GM12878 (cell line): ENCODE measurements at regions not wholly inside any gene's neighbourhood (a gene's known extent, or its start where the extent isn't known, plus 50 kb on each side); places are given as distances from the start of the nearest gene placed in this dataset.

Experiments used
- ATAC-seq: fragments of 200-7000 bp; cut with Tn5 transposase; 3 replicates; pipeline ENCODE4 v1.9.1; 2020; ENCODE audit warnings: mild to moderate bottlenecking, moderate library complexity
- BruUV-seq: library from RNA; stranded (reverse); fragments of 400-500 nt; replicated peaks from 2 replicates; lab custom pipeline; 2021; lab: Mats Ljungman, UMichigan
- CTCF ChIA-PET: fragments of 300-600 bp; sonication (Branson Sonifier 250); formaldehyde crosslinking; extraction: SDS; loops from one replicate; lab custom pipeline; 2021; ENCODE audit warnings: inconsistent platforms; lab: Yijun Ruan, JAX
- POLR2A ChIA-PET: fragments of 350-600 bp; formaldehyde crosslinking; extraction: SDS; loops from one replicate; lab custom pipeline; 2021; ENCODE audit warnings: inconsistent platforms; lab: Charles Lee
- RAD21 ChIA-PET: fragments of 300-600 bp; sonication (Branson Sonifier 250); formaldehyde crosslinking; loops from one replicate; lab custom pipeline; 2023; ENCODE audit warnings: antibody characterized with exemption; ENCODE audit not compliant: unreplicated experiment; lab: Charles Lee
- SMC1A ChIA-PET: fragments of 300-600 bp; sonication (Branson Sonifier 250); formaldehyde crosslinking; loops from one replicate; lab custom pipeline; 2023; ENCODE audit not compliant: unreplicated experiment, uncharacterized antibody; lab: Charles Lee
- DNase-seq: peaks from one replicate; pipeline ENCODE4 v3.0.0-alpha.2; 2011; ENCODE audit warnings: low read depth, low spot score
- FAIRE-seq: peaks from 3 replicates; lab custom pipeline; 2011; peaks lifted over from hg19 to GRCh38; lab: Jason Lieb, UNC
- H2AFZ ChIP-seq: 2 replicates; pipeline ENCODE4 v1.6.0; 2011; ENCODE audit warnings: low read depth, low read length, control low read depth; ENCODE audit not compliant: control insufficient read depth
- H3K27ac ChIP-seq: 2 replicates; pipeline ENCODE4 v1.5.1; 2011; ENCODE audit warnings: control low read depth; ENCODE audit not compliant: control insufficient read depth, insufficient read depth
- H3K27me3 ChIP-seq, 2 experiments: replicated peaks in 1 of 2; 2 replicates each; pipeline versions ENCODE4 v1.6.0 to v1.6.1; 2011; ENCODE audit warnings: low read length in 1 of 2; ENCODE audit not compliant: control insufficient read depth in 2 of 2, insufficient read depth in 2 of 2
- H3K36me3 ChIP-seq, 2 experiments: 2 replicates each; pipeline ENCODE4 v1.5.1; 2011; ENCODE audit warnings: low read length in 1 of 2; ENCODE audit not compliant: control insufficient read depth in 2 of 2, insufficient read depth in 2 of 2
- H3K4me1 ChIP-seq: 2 replicates; pipeline ENCODE4 v1.6.1; 2011; ENCODE audit warnings: mild to moderate bottlenecking, low read length, moderate library complexity, mixed read lengths; ENCODE audit not compliant: control insufficient read depth, insufficient read depth
- H3K4me2 ChIP-seq: 2 replicates; pipeline ENCODE4 v1.6.0; 2011; ENCODE audit warnings: control low read depth; ENCODE audit not compliant: control insufficient read depth, insufficient read depth
- H3K4me3 ChIP-seq: fragments of 200-600 bp; sonication (generic); 2 replicates; pipeline ENCODE4 v1.5.1; 2016
- H3K79me2 ChIP-seq: 2 replicates; pipeline ENCODE4 v1.6.0; 2011; ENCODE audit warnings: low read length; ENCODE audit not compliant: control insufficient read depth, insufficient read depth
- H3K9ac ChIP-seq: 2 replicates; pipeline ENCODE4 v1.8.0; 2011; ENCODE audit warnings: low read length, control low read depth, mixed read lengths; ENCODE audit not compliant: control insufficient read depth, insufficient read depth
- H3K9me3 ChIP-seq: replicated peaks from 3 replicates; pipeline ENCODE4 v1.5.1; 2011; ENCODE audit warnings: mild to moderate bottlenecking, low read length; ENCODE audit not compliant: control insufficient read depth, insufficient read depth
- H4K20me1 ChIP-seq: 2 replicates; pipeline ENCODE4 v1.6.0; 2011; ENCODE audit not compliant: control insufficient read depth, insufficient read depth
- ATF7 ChIP-seq: fragments of 450-650 bp; IDR thresholded peaks from 2 replicates; pipeline ENCODE4 v1.6.1; 2016; ENCODE audit warnings: low read depth, mild to moderate bottlenecking
- FOS ChIP-seq: IDR thresholded peaks from 3 replicates; pipeline ENCODE4 v1.6.1; 2011; ENCODE audit warnings: borderline replicate concordance; ENCODE audit not compliant: insufficient read length; ENCODE audit errors: extremely low read depth
- HCFC1 ChIP-seq: fragments of 150-350 bp; IDR thresholded peaks from 2 replicates; pipeline ENCODE4 v1.6.1; 2014; ENCODE audit warnings: low read length
- IRF5 ChIP-seq: fragments of 450-650 bp; IDR thresholded peaks from 2 replicates; pipeline ENCODE4 v1.6.1; 2017; ENCODE audit warnings: borderline replicate concordance
- JUND ChIP-seq: IDR thresholded peaks from 2 replicates; pipeline ENCODE4 v1.6.1; 2012; ENCODE audit warnings: low read depth, mild to moderate bottlenecking, low read length, improper control_type of control experiment, moderate library complexity
- MEF2A ChIP-seq: IDR thresholded peaks from 2 replicates; pipeline ENCODE4 v1.6.1; 2011; ENCODE audit warnings: low read depth, mild to moderate bottlenecking, low read length, moderate library complexity; ENCODE audit not compliant: insufficient read depth
- MYC ChIP-seq: IDR thresholded peaks from 2 replicates; pipeline ENCODE4 v1.6.1; 2011; ENCODE audit warnings: mild to moderate bottlenecking, low read length, moderate library complexity, inconsistent platforms; ENCODE audit not compliant: insufficient read depth, insufficient replicate concordance, insufficient read length, severe bottlenecking
- NFYB ChIP-seq: IDR thresholded peaks from 2 replicates; pipeline ENCODE4 v1.6.1; 2011; ENCODE audit warnings: low read depth, mild to moderate bottlenecking, low read length, improper control_type of control experiment, moderate library complexity; ENCODE audit not compliant: insufficient read depth
- POLR2A ChIP-seq: IDR thresholded peaks from 2 replicates; pipeline ENCODE4 v1.6.1; 2011; ENCODE audit warnings: low read depth, mild to moderate bottlenecking, low read length
- RAD21 ChIP-seq: IDR thresholded peaks from 2 replicates; pipeline ENCODE4 v1.6.1; 2011; ENCODE audit warnings: mild to moderate bottlenecking, low read depth, low read length, moderate library complexity; ENCODE audit not compliant: insufficient read depth
- SIN3A ChIP-seq: IDR thresholded peaks from 2 replicates; pipeline ENCODE4 v1.6.1; 2012; ENCODE audit warnings: low read depth, low read length, improper control_type of control experiment
- SMC3 ChIP-seq: IDR thresholded peaks from 2 replicates; pipeline ENCODE4 v1.6.1; 2011; ENCODE audit warnings: low read length, improper control_type of control experiment, borderline replicate concordance
- STAT1 ChIP-seq: fragments of 450-650 bp; conservative IDR thresholded peaks from 2 replicates; pipeline ENCODE4 v1.6.1; 2014; ENCODE audit warnings: antibody characterized with exemption, mild to moderate bottlenecking
- TCF12 ChIP-seq: IDR thresholded peaks from 2 replicates; pipeline ENCODE4 v1.6.1; 2011; ENCODE audit warnings: low read depth, mild to moderate bottlenecking, low read length
- WGBS: methylation state at CpG from one replicate; pipeline ENCODE4 v1.1.6; 2016; ENCODE audit warnings: low lambda C conversion rate; ENCODE audit not compliant: insufficient replicate concordance, insufficient coverage; ENCODE audit errors: missing lambda C conversion rate; 5-methylcytosine and 5-hydroxymethylcytosine counted together
- in situ Hi-C: fragments of 300-500 bp; cut with MboI; formaldehyde crosslinking; loops from 9 replicates; pipeline ENCODE4 v1.14.3; 2018; ENCODE audit warnings: mixed read lengths
- intact Hi-C: fragments of 100-400 bp; cut with micrococcal nuclease; formaldehyde crosslinking; loops from one replicate; pipeline ENCODE4 v1.14.2; 2022; ENCODE audit not compliant: unreplicated experiment
- TF ChIP-seq, protein P1 (sequence below): IDR thresholded peaks from 2 replicates; pipeline ENCODE4 v1.6.1; 2011; ENCODE audit warnings: borderline replicate concordance, low read depth, mild to moderate bottlenecking, moderate library complexity, low read length; ENCODE audit not compliant: insufficient read depth, poor library complexity, severe bottlenecking
- TF ChIP-seq, protein P2 (sequence below): fragments of 450-650 bp; IDR thresholded peaks from 2 replicates; pipeline ENCODE4 v1.6.1; 2018; ENCODE audit warnings: borderline replicate concordance, mild to moderate bottlenecking; ENCODE audit not compliant: partially characterized antibody
- TF ChIP-seq, protein P3 (sequence below): fragments of 450-650 bp; IDR thresholded peaks from 2 replicates; pipeline ENCODE4 v1.6.1; 2016; ENCODE audit warnings: mild to moderate bottlenecking

DNA sequence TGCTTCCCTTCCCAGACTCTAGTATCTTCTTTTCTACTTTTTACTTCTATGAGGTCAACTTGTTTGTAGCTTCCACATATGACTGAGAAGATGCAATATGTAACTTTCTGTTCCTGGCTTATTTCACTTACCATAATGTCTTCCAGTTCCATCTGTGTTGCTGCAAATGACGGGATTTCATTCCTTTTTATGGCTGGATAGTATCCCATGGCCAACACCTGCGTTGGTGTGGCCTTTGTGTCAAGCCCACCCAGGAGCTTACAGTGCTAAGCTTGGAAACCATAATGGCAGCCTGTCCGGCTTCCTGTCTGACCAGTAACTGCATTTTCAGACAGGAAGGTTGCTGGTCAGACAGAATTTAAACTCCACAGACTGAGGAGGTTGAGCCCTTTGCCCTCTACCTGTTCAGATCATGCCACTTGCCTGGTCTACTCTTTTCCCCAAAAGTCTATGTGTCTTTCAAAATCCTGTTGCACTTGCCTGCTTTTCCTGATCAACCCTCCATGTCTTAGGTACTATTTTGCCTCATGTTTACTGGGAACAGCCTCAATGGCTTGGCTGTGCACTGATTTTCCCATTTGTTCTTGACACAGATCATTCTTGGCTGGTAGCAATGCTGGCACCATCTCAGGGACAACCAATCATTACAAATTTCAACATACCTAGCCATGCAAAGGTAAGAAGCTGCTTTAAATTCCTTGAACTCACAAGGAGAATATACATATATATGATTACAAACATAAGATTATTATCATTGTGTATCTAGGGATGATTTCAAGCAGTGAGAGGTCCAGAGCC, 114.3 kb upstream of the PLEKHG1 start:
- in situ Hi-C loops (no loop called here), intact Hi-C loops (no loop called here)
- Histone ChIP-seq H3K4me3 (no peak overlapping the region), H3K4me2 (no peak overlapping the region), H3K4me1 (no peaks in the 10 kb centered on the region), H3K9me3 (no peaks in the 10 kb centered on the region), H3K27me3 (no peaks in the 10 kb centered on the region), H2AFZ (no peak overlapping the region), H3K36me3 (no peaks in the 10 kb centered on the region), H4K20me1 (no peaks in the 10 kb centered on the region), H3K9ac (no peak overlapping the region), H3K79me2 (no peaks in the 10 kb centered on the region), H3K27ac (no peak overlapping the region)
- SMC1A ChIA-PET, result no interaction called here
- CTCF ChIA-PET, result interaction anchor here (1.6 kb wide), 1 partner anchor 332 kb away, joined by 4 read pairs; no protein-coding TSS in a partner anchor
- no peak for DNase-seq
- no peak for FAIRE-seq
- RAD21 ChIA-PET, result no interaction called here
- no TSS peak for BruUV-seq
- ATAC-seq, result no peak
- WGBS, result 2% methylated on average over 3 of the region's 3 CpGs
- POLR2A ChIA-PET, result no interaction called here
- no peak for TF ChIP-seq NFYB
- TF ChIP-seq MYC, result no peak
- TF ChIP-seq MEF2A, result no peak
- no peak for TF ChIP-seq RAD21
- TF ChIP-seq, protein P1, sequence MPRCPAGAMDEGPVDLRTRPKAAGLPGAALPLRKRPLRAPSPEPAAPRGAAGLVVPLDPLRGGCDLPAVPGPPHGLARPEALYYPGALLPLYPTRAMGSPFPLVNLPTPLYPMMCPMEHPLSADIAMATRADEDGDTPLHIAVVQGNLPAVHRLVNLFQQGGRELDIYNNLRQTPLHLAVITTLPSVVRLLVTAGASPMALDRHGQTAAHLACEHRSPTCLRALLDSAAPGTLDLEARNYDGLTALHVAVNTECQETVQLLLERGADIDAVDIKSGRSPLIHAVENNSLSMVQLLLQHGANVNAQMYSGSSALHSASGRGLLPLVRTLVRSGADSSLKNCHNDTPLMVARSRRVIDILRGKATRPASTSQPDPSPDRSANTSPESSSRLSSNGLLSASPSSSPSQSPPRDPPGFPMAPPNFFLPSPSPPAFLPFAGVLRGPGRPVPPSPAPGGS, result no peak
- TF ChIP-seq SMC3, result no peak
- no peak for TF ChIP-seq IRF5
- no peak for TF ChIP-seq SIN3A
- TF ChIP-seq POLR2A, result no peak
- TF ChIP-seq, protein P2, sequence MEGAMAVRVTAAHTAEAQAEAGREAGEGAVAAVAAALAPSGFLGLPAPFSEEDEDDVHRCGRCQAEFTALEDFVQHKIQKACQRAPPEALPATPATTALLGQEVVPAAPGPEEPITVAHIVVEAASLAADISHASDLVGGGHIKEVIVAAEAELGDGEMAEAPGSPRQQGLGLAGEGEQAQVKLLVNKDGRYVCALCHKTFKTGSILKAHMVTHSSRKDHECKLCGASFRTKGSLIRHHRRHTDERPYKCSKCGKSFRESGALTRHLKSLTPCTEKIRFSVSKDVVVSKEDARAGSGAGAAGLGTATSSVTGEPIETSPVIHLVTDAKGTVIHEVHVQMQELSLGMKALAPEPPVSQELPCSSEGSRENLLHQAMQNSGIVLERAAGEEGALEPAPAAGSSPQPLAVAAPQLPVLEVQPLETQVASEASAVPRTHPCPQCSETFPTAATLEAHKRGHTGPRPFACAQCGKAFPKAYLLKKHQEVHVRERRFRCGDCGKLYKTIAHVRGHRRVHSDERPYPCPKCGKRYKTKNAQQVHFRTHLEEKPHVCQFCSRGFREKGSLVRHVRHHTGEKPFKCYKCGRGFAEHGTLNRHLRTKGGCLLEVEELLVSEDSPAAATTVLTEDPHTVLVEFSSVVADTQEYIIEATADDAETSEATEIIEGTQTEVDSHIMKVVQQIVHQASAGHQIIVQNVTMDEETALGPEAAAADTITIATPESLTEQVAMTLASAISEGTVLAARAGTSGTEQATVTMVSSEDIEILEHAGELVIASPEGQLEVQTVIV, result no peak
- TF ChIP-seq HCFC1, result no peak
- no peak for TF ChIP-seq JUND
- TF ChIP-seq FOS, result no peak
- TF ChIP-seq, protein P3, sequence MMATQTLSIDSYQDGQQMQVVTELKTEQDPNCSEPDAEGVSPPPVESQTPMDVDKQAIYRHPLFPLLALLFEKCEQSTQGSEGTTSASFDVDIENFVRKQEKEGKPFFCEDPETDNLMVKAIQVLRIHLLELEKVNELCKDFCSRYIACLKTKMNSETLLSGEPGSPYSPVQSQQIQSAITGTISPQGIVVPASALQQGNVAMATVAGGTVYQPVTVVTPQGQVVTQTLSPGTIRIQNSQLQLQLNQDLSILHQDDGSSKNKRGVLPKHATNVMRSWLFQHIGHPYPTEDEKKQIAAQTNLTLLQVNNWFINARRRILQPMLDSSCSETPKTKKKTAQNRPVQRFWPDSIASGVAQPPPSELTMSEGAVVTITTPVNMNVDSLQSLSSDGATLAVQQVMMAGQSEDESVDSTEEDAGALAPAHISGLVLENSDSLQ, result no peak
- no peak for TF ChIP-seq STAT1
- TF ChIP-seq TCF12, result no peak
- TF ChIP-seq ATF7, result no peak
